Keratinocyte (primary cell): ENCODE measurements at regions not wholly inside any gene's neighbourhood (a gene's known extent, or its start where the extent isn't known, plus 50 kb on each side); places are given as distances from the start of the nearest gene placed in this dataset.

Experiments
- CTCF ChIP-seq, 3 experiments: IDR thresholded peaks in 1 of 3; conservative IDR thresholded peaks in 1 of 3; optimal IDR thresholded peaks in 1 of 3; 2 replicates in 2 of 3; 3 replicates in 1 of 3; pipeline versions ENCODE3 to v1.5.1; 2011; ENCODE audit warnings: low read length in 3 of 3, mild to moderate bottlenecking in 3 of 3, moderate library complexity in 2 of 3, control low read depth in 1 of 3, inconsistent platforms in 1 of 3; ENCODE audit not compliant: insufficient read depth in 2 of 3; ENCODE audit errors: extremely low read depth in 1 of 3
- EZH2 ChIP-seq: IDR thresholded peaks from one replicate; pipeline ENCODE4 v1.6.1; 2012; ENCODE audit warnings: inconsistent platforms, mild to moderate bottlenecking, low read length, moderate library complexity

DNA sequence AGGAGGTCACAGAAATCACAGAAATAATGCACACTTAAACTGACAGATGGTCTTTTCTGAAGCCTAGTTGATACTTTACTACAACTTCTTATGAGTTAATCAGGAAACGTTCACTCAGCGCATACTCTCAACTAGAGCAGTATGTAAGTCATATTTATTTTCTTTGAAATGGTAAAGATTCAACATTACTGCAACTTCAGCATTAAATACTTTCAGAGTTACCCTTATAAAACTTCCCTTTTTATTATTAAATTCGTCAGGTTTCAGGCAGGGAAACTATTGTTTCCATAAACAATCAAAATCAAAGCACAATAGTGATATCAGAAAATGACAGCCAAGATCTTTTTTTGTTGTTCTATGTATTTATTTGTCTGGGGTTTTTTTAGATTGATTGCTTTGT is 222.6 kb upstream of the RND3 start:
- no peak for TF ChIP-seq CTCF (optimal IDR thresholded peaks at IDR 0.05 in 1 of 3, IDR thresholded peaks at IDR 0.05 in 1 of 3, conservative IDR thresholded peaks at IDR 0.05 in 1 of 3; ENCODE audit: extremely low read depth in 1 of 3, insufficient read depth in 2 of 3, low read length in 3 of 3)
- no peak for TF ChIP-seq EZH2
